Adrenal gland (tissue), 9 donors: ENCODE measurements at regions not wholly inside any gene's neighbourhood (a gene's known extent, or its start where the extent isn't known, plus 50 kb on each side); places are given as distances from the start of the nearest gene placed in this dataset.
"Not testable (repeated sequence)": the region's sequence is repeated elsewhere in the genome, so short reads cannot be mapped to it uniquely, and the experiment has no call there.

ENCODE experiments used
- DNase-seq, 7 donors: peaks; one replicate each; pipeline ENCODE4 v3.0.0-alpha.2; 2019 to 2020
- H3K27ac ChIP-seq, 5 donors: fragments of 200-600 bp; sonication (generic) in 4 of 5; 1 replicate in 3 of 5; 2 replicates in 2 of 5; pipeline versions ENCODE4 v1.5.1 to v1.8.0; 2016 to 2020; ENCODE audit warnings: mild to moderate bottlenecking in 1 of 5
- H3K27me3 ChIP-seq: fragments of 200-600 bp; 2 replicates; pipeline ENCODE4 v1.8.0; 2021
- H3K36me3 ChIP-seq, 2 donors: fragments of 200-600 bp; replicated peaks in 1 of 2; 1 replicate in 1 of 2; 2 replicates in 1 of 2; pipeline versions ENCODE4 v1.5.1 to v1.8.0; 2018 to 2022
- H3K4me1 ChIP-seq, 2 donors: fragments of 200-600 bp; replicated peaks in 1 of 2; 1 replicate in 1 of 2; 2 replicates in 1 of 2; pipeline versions ENCODE4 v1.5.1 to v1.8.0; 2018 to 2021
- H3K4me3 ChIP-seq, 4 donors: fragments of 200-600 bp; sonication (generic) in 3 of 4; one replicate each; pipeline ENCODE4 v1.5.1; 2016 to 2018
- H3K9me3 ChIP-seq, 3 donors: fragments of 200-600 bp; sonication (generic) in 1 of 3; replicated peaks in 1 of 3; 1 replicate in 2 of 3; 2 replicates in 1 of 3; pipeline versions ENCODE4 v1.5.1 to v1.8.0; 2016 to 2021
- CTCF ChIP-seq, 6 experiments: fragments of 450-650 bp in 4 of 6; fragments of 200-600 bp in 2 of 6; sonication (generic) in 1 of 6; IDR thresholded peaks; 1 replicate in 5 of 6; 2 replicates in 1 of 6; pipeline versions ENCODE4 v1.5.1 to v1.8.0; 2016 to 2021; ENCODE audit warnings: antibody characterized with exemption in 6 of 6, mild to moderate bottlenecking in 2 of 6, moderate library complexity in 1 of 6
- POLR2A ChIP-seq, 2 donors: fragments of 450-650 bp; IDR thresholded peaks; one replicate each; pipeline ENCODE4 v1.6.1; 2017; ENCODE audit warnings: antibody characterized with exemption in 2 of 2, mild to moderate bottlenecking in 2 of 2, moderate library complexity in 1 of 2
- WGBS, 4 donors: extraction: QIAGEN DNeasy Blood & Tissue Kit in 2 of 4; methylation state at CpG; one replicate each; pipeline versions ENCODE4 v1.1.5 to v1.1.7; 2013 to 2017; 5-methylcytosine and 5-hydroxymethylcytosine counted together
- intact Hi-C, 2 donors: fragments of 100-400 bp; cut with DNase I; formaldehyde crosslinking; loops; one replicate each; pipeline versions ENCODE4 v1.14.1 to v1.15.0; 2022 to 2023
- donor health status: healthy with polysubstance abuse.
- donor health status: Bipolar disorder and iron deficiency.
- donor health status: DM: yes; HTN: yes; CAD: no.
- donor health status: DM: no; HTN: no; CAD: no.
- donor health status: DM: no; HTN: no; CAD: no.

GRCh38 chr3:194262176-194262924, 88.8 kb downstream of the CPN2 start:
- H3K4me3 ChIP-seq: no peak overlapping the region
- no peak overlapping the region for H3K27ac ChIP-seq
- intact Hi-C loops: loop anchor here in 1 of 2 donors (5.0 kb wide), 1 partner anchor 120 kb away; no protein-coding TSS in a partner anchor
- peaks cover 5 to 22% of the 10 kb centered on the region in 2 donors for H3K4me1 ChIP-seq
- no peaks in the 10 kb centered on the region for H3K27me3 ChIP-seq
- TF ChIP-seq POLR2A (IDR thresholded peaks at IDR 0.05) (no peak), CTCF (IDR thresholded peaks at IDR 0.05) (no peak)
- H3K9me3 ChIP-seq: no peaks in the 10 kb centered on the region
- WGBS, 4 donors: 86 to 96% (median 89%) methylated on average over 10 of the region's 10 CpGs
- H3K36me3 ChIP-seq: no peaks in the 10 kb centered on the region
- peak in 2 of 7 donors; percentile 17 to 29 for DNase-seq

- DNase-seq: peak in 3 of 7 donors; percentile 1 to 27 (median 13)
- H3K4me3 ChIP-seq: no peak overlapping the region
- 94 to 100% (median 98%) methylated on average over 5 of the region's 5 CpGs for WGBS, 4 donors
- H3K27ac ChIP-seq: no peak overlapping the region
- no peak for TF ChIP-seq CTCF (IDR thresholded peaks at IDR 0.05)
- TF ChIP-seq POLR2A (IDR thresholded peaks at IDR 0.05): no peak
- intact Hi-C loops: loop anchor here in 1 of 2 donors (5.0 kb wide), 1 partner anchor 121 kb away; no protein-coding TSS in a partner anchor
- no peaks in the 10 kb centered on the region for H3K36me3 ChIP-seq
- H3K27me3 ChIP-seq: no peaks in the 10 kb centered on the region
- peaks cover 5 to 27% of the 10 kb centered on the region in 2 donors for H3K4me1 ChIP-seq
- H3K9me3 ChIP-seq: no peaks in the 10 kb centered on the region
Measured at GRCh38 chr3:194262925-194263305, 88.2 kb downstream of the CPN2 start.

GRCh38 chr3:194264631-194265504, 86.3 kb downstream of the CPN2 start:
- not testable (repeated sequence) for H3K9me3 ChIP-seq, H3K27me3 ChIP-seq, H3K36me3 ChIP-seq, H3K4me3 ChIP-seq
- Histone ChIP-seq H3K27ac (peak overlapping the region in 3 of 5 donors; percentile 53 to 89 (median 78)), H3K4me1 (peaks cover 14 to 40% of the 10 kb centered on the region in 2 donors)
- DNase-seq: peak in 2 of 7 donors; percentile 23 to 45
- 61 to 95% (median 77%) methylated on average over 13 to 37 of the region's 37 CpGs for WGBS, 4 donors
- intact Hi-C loops: loop anchor here (5.0 kb wide), 1 partner anchor 123 kb away; no protein-coding TSS in a partner anchor

GRCh38 chr3:194265505-194265892, 85.6 kb downstream of the CPN2 start:
- 9 to 29% (median 25%) methylated on average over 11 to 19 of the region's 19 CpGs for WGBS, 4 donors
- H3K9me3 ChIP-seq: no peaks in the 10 kb centered on the region
- H3K4me1 ChIP-seq: peaks cover 20 to 41% of the 10 kb centered on the region in 2 donors
- no peak overlapping the region for H3K4me3 ChIP-seq
- no peaks in the 10 kb centered on the region for H3K36me3 ChIP-seq
- H3K27ac ChIP-seq: peak overlapping the region in 4 of 5 donors; percentile 50 to 89 (median 66)
- peak; percentile 67 to 93 (median 87) for DNase-seq
- no peak for TF ChIP-seq CTCF (IDR thresholded peaks at IDR 0.05)
- peak in 1 of 2 donors; percentile 43 for TF ChIP-seq POLR2A (IDR thresholded peaks at IDR 0.05)
- H3K27me3 ChIP-seq: no peaks in the 10 kb centered on the region
- intact Hi-C loops: loop anchor here in 1 of 2 donors (5.0 kb wide), 1 partner anchor 123 kb away; no protein-coding TSS in a partner anchor
